ACHN (cell line): ENCODE measurements at regions not wholly inside any gene's neighbourhood (a gene's known extent, or its start where the extent isn't known, plus 50 kb on each side); places are given as distances from the start of the nearest gene placed in this dataset.
"Not testable (repeated sequence)": the region's sequence is repeated elsewhere in the genome, so short reads cannot be mapped to it uniquely, and the experiment has no call there.

Experiments
- DNase-seq: peaks from one replicate; pipeline ENCODE4 v3.0.0-alpha.2; 2015
- in situ Hi-C: cut with HindIII; loops from 2 replicates; pipeline ENCODE4 v1.10.0; 2017; ENCODE audit warnings: low sequenced_read_pairs, low pct_ligation_motif_present, low pct_unique_long_range_greater_than_20kb

DNA sequence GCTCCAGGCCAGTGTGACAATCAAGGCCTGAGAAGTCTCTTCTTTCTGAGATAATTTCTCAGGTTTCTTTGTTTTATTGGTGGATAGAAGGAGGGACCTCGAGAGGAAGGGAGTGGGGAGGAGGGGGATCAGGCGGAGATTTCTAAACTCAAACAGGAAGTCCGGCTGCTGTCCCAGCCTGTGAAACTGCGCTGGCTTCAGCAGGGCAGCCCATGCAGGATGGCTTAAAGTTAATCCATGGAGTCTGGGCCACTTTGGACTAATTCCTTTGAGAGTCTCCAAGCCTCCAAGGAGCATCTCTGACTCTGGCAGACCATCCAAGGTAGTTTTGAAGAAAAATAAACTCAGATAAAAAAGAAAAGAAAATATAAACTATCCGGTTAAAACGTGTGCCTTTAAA is 378.5 kb downstream of the MLLT3 start:
- in situ Hi-C loops: no loop called here
- DNase-seq: no peak

DNA sequence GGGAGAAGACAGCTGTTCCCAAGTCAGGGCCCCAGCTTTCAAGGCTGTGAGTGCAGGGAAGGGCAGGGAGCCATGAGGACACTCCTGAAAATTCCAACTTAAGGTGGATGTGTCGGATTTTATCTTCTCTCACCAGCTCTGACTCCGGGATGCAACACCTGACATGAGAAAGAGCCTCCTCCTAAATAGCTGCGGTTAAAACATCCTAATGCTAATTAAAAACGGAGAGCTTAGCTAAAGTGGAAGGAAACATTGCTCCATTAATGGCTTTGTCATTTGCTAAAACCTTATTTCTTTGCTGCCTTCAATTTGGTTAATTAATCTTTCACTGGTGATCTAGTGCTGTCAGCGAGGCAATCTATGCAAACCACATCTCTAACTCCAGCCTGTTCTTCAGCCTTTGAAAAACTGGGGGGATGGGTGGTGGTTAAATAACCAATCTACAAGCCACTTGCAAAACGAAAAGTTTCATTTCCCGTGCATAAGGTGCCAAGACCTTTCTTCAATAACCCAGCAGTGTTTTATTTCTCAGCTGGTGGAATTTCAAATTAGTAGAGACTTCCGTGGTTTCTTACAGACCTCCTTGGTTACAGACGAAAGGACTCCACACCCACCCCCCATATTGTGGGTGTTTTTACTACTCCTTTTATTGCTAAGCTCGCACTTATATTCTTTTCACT is 379.6 kb downstream of the MLLT3 start:
- in situ Hi-C loops: no loop called here
- no peak for DNase-seq

DNA sequence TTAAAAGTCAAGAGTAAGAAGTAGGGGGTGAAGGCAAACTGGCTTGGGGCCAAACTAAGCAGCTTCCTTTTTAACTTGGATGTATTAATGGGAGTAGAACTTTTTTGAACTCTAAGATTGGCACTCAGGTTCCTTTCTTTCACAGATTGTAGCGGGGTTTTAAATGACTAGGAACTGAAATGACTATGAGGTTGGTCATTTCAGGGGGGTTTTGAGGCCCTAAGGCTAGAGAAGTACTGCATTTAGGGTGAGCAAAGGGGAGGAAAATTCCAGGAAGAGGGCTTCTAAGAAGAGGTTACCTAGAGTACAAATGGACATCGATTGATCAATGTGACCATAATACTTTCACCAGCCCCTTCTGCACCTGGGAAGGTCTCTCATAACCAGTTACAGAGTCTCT is 381.8 kb downstream of the MLLT3 start:
- in situ Hi-C loops: no loop called here
- DNase-seq: no peak

DNA sequence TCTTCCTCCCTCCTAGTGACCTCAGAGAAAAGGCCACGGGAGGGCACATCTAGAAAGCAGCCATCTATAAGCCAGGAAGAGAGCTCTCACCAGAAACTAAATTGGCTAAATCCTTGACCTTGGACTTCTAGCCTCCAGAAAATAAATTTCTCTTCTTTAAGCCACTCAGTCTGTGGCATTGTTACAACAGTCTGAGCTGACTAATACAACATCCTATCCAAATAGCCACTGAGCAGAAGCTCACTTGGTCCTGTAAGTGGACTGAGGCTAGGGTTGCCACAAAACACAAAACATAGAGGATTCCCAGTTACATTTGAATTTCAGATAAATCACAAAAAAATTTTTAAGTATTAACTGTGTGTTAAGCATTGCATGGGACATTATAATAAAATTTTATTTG is 383.4 kb downstream of the MLLT3 start:
- in situ Hi-C loops: no loop called here
- no peak for DNase-seq

DNA sequence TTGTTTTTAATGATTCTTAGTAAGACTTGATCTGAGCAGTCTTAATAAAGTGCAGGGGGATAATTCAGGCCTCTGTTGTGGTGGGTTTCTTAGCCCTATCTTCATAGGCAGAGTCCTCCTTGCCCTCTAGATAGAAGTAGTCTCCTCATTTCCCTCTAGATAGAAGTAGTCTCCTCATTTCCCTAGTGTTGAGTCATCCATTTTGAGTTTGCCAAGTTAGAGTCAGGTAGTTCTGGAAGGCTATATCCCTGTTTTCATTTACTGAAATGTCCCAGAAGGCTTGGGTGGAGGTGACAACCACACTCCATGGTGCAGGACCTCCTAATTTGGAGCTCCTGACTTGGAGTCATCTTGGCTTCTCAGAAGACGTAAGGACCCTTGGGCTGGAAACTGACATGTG is 384.6 kb downstream of the MLLT3 start:
- in situ Hi-C loops: no loop called here
- no peak for DNase-seq

DNA sequence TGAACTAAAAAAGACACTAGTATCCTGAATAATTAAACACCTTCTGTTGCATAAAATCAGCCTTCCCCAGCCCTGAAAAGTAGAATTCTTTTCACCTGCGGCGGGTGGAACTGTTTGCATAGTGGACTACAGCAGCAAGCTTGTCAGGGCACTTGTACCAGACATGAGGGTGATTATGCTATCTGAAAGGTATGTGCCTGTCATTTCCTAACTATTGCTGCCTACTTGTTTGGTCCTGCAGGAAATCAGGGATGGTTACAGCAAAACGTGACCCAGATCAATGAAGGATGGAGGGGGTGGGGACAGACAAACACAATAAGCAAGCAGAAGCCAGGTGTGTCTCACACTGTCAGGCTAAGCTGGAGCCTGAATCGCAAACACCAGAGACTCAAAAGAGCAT is 385.6 kb downstream of the MLLT3 start:
- in situ Hi-C loops: no loop called here
- no peak for DNase-seq

DNA sequence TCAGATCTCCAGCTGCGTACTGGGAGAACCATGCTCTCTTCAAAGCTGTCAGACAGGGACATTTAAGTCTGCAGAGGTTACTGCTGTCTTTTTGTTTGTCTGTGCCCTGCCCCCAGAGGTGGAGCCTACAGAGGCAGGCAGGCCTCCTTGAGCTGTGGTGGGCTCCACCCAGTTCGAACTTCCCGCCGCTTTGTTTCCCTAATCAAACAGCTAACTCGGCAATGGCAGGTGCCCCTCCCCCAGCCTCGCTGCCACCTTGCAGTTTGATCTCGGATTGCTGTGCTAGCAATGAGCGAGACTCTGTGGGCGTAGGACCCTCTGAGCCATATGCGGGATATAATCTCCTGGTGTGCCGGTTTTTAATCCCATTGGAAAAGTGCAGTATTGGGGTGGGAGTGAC is 387.1 kb downstream of the MLLT3 start:
- in situ Hi-C loops, DNase-seq: not testable (repeated sequence)

DNA sequence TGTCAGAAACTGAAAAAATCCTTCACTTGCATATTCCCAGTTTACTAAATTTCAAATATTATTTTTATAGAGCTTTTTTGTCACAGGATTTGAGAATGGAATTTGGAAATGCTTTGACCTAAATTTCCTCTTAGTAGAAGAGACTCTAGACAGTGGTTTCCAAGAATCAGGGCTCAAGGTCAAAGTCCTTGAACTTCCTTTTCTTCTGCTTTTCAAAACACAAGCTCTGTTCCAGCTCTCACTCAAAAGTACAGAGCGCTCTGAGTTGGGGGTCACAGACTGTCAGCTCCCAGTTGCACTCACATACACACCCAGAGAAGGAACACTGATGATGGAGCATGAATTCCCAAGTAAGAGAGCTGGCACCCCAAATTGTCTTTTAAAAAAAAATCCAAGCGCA is 394.2 kb downstream of the MLLT3 start:
- DNase-seq: no peak

DNA sequence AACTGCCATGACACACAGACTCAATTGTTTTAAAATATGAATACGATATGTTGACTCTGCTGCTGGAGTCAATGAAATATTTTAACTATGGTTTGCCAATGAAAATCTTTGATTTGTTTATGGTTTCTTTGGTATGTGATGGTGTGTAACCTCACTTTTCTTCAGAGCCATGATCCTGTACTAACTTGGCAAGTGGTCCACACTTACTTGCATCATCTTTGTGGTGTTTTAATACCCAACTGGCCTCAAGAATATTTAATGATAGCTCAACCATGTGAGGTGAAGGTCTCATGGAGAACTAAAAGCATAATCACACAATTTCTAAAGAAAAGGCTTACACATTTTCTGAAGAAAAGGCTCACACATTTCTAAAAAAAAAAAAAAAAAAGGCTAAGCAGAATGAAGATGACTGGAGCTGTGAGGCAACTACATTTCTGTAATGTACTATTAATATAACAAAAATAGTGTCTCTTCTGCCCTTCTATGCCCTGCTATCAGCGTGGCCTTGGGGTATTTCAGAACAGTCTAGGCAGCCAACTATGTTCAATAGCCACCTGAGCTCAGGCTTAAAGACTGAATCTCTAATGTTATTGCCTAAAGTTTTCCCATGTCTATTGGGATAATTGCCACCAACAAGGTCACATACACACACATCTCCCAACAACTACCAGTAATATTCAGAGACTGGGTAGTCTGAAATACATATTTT is 395.0 kb downstream of the MLLT3 start:
- DNase-seq: no peak
- in situ Hi-C loops: no loop called here

More for the DNA sequence above, 394.2 kb downstream of the MLLT3 start:
- in situ Hi-C loops: no loop called here

DNA sequence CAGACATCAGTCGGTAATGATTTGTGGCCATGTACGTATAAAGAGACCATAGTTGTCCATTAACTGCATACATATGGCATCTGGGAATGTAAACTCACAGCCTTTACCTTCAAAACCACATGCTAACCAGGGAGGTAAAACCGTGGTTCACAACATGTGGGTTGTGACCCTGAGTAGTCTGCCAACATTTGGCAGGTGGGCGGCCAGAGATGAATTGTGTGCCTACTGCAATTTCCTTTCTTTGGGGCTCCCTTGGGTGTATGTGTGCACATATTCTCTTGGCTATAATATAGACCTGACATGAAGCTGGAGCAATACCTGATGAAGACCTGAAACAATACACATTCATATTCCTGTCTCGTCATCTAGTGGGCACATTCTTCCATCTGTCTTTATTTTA is 396.0 kb downstream of the MLLT3 start:
- in situ Hi-C loops: no loop called here
- DNase-seq: no peak

DNA sequence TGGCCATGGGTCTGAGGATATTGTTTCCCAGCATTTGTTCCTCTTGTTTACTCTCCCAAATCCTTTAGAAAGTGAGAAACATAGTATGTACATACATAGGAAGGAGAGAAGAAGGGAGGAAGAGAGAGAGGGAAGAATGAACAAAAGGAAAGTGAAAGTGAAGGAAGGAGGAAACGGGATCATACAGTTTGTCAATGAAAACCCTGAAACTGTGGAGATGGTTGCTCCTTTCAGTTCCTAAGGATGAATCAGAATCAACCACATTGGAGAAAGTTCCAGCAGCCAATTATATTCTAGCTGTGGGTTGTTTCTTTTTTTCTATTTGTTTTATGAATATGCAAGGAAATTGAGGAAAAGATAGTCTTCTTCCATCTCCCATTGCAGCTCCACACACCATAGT is 396.5 kb downstream of the MLLT3 start:
- in situ Hi-C loops: no loop called here
- DNase-seq: no peak

DNA sequence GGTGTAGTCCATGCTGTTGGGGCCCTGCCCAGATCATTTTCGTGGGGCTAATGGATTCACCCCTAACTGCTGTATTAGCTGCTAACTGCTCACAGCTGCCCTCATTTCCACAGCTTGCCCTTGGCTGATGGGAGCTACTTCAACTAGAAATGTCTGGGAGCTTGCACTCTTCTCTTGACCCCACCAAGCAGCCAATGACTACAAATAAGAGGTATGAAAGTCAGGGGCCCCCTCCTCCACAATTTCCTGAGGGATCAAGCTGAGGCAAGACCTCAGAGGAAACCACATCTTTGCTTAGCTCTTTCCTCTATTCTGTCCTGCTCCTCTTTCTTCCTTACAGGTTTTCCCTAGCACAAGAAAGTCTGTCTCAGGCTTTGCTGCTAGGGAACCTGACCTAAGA is 397.5 kb downstream of the MLLT3 start:
- in situ Hi-C loops: no loop called here
- DNase-seq: no peak

DNA sequence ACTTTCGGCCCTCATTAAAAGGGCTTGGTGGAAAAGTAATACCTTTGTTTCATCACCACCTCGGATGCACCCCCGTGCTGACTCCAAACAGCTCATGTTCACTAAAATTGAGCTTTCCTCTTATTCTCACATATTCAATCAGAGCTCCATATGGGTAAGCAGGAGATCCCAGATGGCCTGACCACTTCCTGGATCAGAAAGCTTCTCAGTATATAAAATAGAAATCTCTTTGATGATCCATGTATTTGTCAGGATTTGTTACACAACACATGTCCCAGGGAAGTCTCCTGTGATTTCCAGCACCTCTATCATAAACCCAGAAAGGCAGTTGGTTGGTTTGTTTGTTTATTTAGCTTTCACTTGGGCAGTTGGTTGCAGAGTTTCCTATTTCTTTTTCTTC is 402.0 kb downstream of the MLLT3 start:
- DNase-seq: no peak
- in situ Hi-C loops: no loop called here

DNA sequence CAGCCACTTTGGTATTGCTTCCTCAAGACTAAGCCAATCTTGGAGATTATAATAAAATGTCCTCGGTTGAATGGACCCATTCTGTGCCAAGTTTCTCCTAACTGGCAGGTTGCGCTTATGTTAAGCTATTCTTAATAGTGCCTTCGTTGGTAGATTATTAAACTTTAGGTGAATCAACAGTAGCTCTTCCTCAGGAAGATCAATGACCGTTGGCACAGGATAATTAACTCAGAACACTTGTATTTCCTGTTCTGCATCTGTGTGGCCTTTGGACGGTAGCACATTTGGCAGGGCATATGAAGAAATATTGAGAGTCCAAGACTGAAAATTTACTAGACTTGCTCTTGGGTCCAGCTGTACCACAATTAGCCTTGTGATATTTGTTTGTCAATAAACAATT is 402.9 kb downstream of the MLLT3 start:
- no peak for DNase-seq
- in situ Hi-C loops: no loop called here

DNA sequence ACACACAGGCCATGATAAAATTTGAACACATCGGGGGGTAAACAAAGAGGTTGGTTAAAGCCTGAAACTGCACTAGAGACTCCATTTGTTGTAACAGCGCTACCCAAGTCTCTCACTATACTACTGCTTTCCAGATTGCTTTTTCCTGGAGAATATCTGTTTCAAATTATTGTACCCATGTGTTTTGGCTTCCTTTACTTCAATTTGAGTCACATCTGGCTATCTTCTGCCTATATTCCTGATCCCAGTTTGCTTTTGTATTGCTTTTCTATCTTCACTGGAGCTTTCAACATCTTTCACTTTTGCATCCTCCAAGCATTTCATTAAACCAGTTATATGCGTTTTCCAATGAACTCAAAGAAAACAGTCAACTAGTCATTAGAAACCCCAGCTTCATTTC is 404.7 kb downstream of the MLLT3 start:
- in situ Hi-C loops: no loop called here
- no peak for DNase-seq

DNA sequence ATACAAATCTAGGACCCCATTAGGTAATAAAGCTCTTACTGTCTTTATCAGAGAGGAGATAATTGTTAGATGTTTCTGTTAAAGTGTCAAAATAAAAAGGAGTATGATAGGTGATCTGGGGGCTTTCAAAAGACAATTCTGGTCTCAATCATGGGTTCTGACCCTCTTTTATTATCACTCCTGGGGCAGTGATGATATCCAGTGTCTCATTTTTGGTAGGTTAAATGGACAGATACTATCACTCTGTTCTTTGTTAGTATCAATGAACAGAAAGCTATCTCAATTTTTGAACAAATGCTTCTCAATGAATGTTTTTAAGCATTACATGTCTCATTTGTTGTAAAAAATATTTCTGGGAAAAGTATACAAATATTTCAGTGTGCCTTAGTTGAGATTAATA is 405.9 kb downstream of the MLLT3 start:
- in situ Hi-C loops: no loop called here
- no peak for DNase-seq

DNA sequence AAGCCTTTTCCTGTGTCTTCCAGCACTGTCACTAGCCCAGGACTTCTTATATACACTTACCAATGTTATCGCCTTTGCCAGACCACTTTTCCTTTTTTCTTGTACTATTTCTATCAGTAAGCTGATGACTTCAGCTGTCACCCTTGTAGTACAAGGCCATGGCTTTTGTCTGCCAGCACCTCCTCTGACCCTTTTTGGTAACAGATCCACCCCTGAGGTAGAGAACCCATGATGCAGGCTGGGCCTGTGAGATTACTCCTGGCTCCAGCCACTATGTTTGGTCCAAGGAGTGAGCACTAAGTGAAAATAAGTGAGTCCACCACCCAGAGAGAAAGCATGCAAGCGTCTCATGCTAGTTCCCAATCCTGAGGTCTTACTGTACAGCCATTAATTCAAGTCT is 406.7 kb downstream of the MLLT3 start:
- in situ Hi-C loops: no loop called here
- no peak for DNase-seq

DNA sequence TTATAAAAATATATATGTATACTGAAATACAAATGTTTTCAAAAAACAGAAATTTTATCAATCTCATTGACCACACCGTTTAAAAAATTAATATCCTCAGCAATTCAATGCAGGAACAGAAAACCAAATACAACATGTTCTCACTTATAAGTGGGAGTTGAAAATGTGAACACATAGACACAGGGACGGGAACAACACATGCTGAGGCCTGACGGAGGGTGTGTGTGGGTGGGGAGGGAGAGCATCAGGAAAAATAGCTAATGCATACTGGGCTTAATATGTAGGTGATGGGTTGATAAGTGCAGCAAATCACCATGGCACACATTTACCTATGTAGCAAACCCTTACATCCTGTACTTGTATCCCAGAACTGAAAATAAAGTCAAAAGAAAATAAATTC is 409.5 kb downstream of the MLLT3 start:
- in situ Hi-C loops: no loop called here

DNA sequence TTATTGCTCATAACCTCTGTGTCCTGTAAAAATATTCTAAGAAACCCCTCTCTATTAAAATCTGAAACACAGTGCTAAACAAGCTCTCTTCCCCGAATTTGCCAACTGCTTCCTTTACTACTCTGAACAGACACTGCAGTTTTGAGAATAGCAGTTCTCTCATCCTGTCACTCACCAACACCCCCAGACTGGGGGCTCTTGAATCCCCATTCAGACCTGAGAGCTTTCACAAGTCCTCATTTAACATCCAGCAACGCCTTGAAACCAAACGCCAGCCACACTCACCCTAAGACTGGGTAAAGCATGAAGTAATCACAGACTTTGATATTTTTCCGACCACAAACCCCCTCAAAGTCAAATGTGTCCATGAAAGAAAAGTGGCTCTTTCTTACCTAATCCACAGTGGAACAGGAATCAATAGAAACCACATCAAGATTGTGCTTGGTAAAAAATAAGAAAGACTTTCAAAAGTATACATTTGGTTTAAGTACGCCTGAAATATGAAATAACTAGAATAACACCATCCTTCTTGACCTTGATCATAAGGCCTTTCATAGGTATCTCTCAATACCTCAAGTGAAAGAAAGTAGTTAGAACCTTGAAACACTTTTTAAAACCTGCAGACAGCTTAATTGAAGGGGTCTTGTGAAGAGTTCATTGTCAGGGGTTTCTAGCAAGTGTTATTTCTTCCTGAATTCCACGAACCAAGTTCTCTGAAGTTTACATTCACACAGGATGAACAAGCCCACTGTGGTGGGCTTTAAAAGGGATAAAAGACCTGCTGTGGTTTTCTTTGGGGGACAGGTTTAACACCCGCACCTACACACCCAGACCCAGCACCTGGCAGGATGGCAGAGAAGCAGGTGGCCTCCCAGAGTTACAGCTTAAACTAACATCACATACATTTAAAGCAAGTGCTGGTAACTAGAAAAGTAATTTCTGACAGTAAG is 412.6 kb downstream of the MLLT3 start:
- in situ Hi-C loops: no loop called here
- no peak for DNase-seq

More for the DNA sequence above, 409.5 kb downstream of the MLLT3 start:
- no peak for DNase-seq
